ENCODE measurements at regions not wholly inside any gene's neighbourhood (a gene's known extent, or its start where the extent isn't known, plus 50 kb on each side); places are given as distances from the start of the nearest gene placed in this dataset.

DNA sequence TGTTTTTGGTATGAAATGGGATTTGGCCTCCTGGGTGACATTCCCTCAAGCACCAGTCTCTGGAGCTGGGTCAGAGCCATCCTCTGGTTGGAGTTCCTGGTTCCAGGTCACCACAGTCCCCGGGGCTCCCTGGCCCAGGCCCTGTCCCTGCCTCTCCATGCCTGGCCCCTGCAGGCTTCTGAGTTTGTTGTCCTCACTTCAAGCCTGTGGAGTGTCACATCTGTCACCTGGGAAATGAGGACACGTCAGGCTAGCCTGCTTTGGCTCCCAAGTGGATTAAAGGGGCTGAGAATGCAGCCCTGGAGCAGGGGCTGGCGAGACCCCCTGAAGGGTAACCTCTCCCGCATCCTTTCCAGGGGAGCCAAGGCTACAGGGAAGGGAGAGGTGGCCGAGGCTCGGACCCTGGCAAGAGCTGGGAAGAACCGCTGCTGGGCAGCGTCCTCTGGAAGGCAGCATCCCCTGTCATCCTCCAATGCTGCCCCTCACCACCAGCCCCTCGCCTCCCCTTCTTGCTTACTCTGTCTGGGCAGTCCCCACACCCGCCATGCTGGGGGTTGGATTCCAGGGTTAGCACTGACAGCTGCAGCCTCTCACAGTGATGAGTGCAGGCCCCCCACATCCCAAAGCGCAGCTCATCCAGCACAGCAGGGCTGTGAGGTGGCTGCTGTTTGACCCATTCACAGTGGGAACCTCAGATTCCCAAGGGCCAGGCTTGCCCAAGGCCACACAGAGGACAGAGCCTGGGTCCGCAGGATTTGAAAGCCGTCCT, 75.5 kb upstream of the IQSEC1 start:
- Histone ChIP-seq H3K79me2 (no peaks in the 10 kb centered on the region), H3K9ac (no peak overlapping the region), H3K27ac (no peak overlapping the region), H3K27me3 (ENCODE audit: control insufficient read depth, insufficient read depth, low read length) (no peaks in the 10 kb centered on the region), H3K9me3 (ENCODE audit: control insufficient read depth, low read length) (no peaks in the 10 kb centered on the region), H3K4me2 (ENCODE audit: low read length) (no peak overlapping the region), H3K4me1 (no peaks in the 10 kb centered on the region), H2AFZ (no peak overlapping the region), H3K36me3 (ENCODE audit: control insufficient read depth, insufficient read depth, low read length) (no peaks in the 10 kb centered on the region), H3K4me3 (ENCODE audit: low read depth, low read length) (no peak overlapping the region)
- TF ChIP-seq, protein P1, sequence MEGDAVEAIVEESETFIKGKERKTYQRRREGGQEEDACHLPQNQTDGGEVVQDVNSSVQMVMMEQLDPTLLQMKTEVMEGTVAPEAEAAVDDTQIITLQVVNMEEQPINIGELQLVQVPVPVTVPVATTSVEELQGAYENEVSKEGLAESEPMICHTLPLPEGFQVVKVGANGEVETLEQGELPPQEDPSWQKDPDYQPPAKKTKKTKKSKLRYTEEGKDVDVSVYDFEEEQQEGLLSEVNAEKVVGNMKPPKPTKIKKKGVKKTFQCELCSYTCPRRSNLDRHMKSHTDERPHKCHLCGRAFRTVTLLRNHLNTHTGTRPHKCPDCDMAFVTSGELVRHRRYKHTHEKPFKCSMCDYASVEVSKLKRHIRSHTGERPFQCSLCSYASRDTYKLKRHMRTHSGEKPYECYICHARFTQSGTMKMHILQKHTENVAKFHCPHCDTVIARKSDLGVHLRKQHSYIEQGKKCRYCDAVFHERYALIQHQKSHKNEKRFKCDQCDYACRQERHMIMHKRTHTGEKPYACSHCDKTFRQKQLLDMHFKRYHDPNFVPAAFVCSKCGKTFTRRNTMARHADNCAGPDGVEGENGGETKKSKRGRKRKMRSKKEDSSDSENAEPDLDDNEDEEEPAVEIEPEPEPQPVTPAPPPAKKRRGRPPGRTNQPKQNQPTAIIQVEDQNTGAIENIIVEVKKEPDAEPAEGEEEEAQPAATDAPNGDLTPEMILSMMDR (IDR thresholded peaks at IDR 0.05): no peak

DNA sequence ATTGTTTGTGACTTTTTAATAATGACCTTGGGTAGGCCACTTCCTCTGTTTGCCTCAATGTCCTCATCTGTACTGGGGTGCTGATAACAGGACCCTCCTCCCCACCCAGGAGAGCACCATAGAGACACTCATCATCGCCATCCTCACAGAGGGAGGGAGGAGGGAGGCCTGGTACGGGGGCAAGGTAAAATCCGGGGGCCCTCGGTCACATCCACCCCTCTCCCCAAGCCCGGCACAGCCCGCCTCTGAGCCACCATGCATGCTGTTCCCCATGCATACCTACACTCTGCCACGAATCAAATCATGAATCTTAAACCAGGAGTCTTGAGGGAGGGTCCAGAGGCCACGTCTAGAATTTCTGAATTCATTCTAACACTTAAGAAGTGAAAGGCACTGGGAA, 74.9 kb upstream of the IQSEC1 start:
- H3K4me3 ChIP-seq (ENCODE audit: low read depth, low read length): no peak overlapping the region
- no peak overlapping the region for H2AFZ ChIP-seq
- TF ChIP-seq, protein P1 (IDR thresholded peaks at IDR 0.05): no peak

DNA sequence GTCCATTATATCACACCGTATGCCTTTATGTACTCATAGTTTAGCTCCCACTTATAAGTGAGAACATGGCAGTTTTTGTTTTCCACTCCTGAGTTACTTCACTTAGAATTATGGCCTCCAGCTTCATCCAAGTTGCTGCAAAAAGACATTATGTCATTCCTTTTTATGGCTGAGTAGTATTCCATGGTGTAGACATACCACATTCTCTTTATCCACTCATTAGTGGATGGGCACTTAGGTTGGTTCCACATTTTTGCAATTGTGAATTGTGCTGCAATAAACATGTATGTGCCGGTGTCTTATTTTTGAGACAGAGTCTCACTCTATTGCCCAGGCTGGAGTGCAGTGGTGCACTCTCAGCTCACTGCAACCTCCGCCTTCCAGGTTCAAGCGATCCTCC, 74.1 kb upstream of the IQSEC1 start:
- H3K9ac ChIP-seq: no peak overlapping the region
- no peak overlapping the region for H3K4me2 ChIP-seq (ENCODE audit: low read length)
- no peaks in the 10 kb centered on the region for H3K79me2 ChIP-seq
- no peak overlapping the region for H3K4me3 ChIP-seq (ENCODE audit: low read depth, low read length)
- H3K27me3 ChIP-seq (ENCODE audit: control insufficient read depth, insufficient read depth, low read length): no peaks in the 10 kb centered on the region
- no peak overlapping the region for H2AFZ ChIP-seq
- H3K36me3 ChIP-seq (ENCODE audit: control insufficient read depth, insufficient read depth, low read length): no peaks in the 10 kb centered on the region
- H3K27ac ChIP-seq: no peak overlapping the region
- TF ChIP-seq, protein P1 (IDR thresholded peaks at IDR 0.05): no peak
- no peaks in the 10 kb centered on the region for H3K4me1 ChIP-seq
- no peaks in the 10 kb centered on the region for H3K9me3 ChIP-seq (ENCODE audit: control insufficient read depth, low read length)

More for the DNA sequence above, 74.9 kb upstream of the IQSEC1 start:
- no peaks in the 10 kb centered on the region for H3K9me3 ChIP-seq (ENCODE audit: control insufficient read depth, low read length)
- no peaks in the 10 kb centered on the region for H3K79me2 ChIP-seq
- no peak overlapping the region for H3K9ac ChIP-seq
- no peak overlapping the region for H3K27ac ChIP-seq
- no peaks in the 10 kb centered on the region for H3K27me3 ChIP-seq (ENCODE audit: control insufficient read depth, insufficient read depth, low read length)
- H3K36me3 ChIP-seq (ENCODE audit: control insufficient read depth, insufficient read depth, low read length): no peaks in the 10 kb centered on the region
- H3K4me2 ChIP-seq (ENCODE audit: low read length): no peak overlapping the region
- H3K4me1 ChIP-seq: no peaks in the 10 kb centered on the region

DNA sequence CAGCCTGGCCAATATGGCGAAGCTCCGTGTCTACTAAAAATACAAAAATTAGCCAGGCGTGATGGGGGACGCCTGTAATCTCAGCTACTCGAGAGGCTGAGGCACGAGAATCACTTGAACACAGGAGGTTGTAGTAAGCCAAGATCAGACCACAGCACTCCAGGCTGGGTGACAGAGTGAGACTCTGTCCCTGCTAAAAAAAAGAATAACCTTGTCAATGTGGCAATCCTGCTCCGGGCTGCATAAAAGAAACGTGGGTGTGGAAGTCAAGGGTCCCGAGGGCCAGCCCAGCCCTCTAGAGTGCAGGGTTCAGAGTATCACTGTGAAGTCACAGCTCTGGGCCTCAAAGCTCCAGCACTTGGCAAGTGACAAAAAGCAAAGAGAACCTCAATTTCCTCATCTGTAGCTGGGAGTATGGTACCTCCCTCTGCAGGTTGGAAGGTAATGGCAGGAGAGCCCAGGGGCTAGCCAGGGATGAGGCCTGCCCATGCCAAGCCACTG, 73.5 kb upstream of the IQSEC1 start:
- Histone ChIP-seq H3K27me3 (ENCODE audit: control insufficient read depth, insufficient read depth, low read length) (no peaks in the 10 kb centered on the region), H3K36me3 (ENCODE audit: control insufficient read depth, insufficient read depth, low read length) (no peaks in the 10 kb centered on the region), H2AFZ (no peak overlapping the region), H3K4me2 (ENCODE audit: low read length) (no peak overlapping the region), H3K9me3 (ENCODE audit: control insufficient read depth, low read length) (no peaks in the 10 kb centered on the region), H3K79me2 (no peaks in the 10 kb centered on the region), H3K27ac (no peak overlapping the region), H3K4me3 (ENCODE audit: low read depth, low read length) (no peak overlapping the region), H3K4me1 (no peaks in the 10 kb centered on the region), H3K9ac (no peak overlapping the region)
- TF ChIP-seq, protein P1 (IDR thresholded peaks at IDR 0.05): no peak

Data from parathyroid adenoma (tissue), 2 donors.